Nephron progenitor cell (in vitro differentiated cells): ENCODE measurements at regions not wholly inside any gene's neighbourhood (a gene's known extent, or its start where the extent isn't known, plus 50 kb on each side); places are given as distances from the start of the nearest gene placed in this dataset.

ENCODE experiments used
- DNase-seq: peaks from one replicate; pipeline ENCODE4 v3.0.0; 2021
- H3K27ac Mint-ChIP-seq: 2 replicates; pipeline ENCODE4 v1.8.0; 2021; ENCODE audit warnings: mild to moderate bottlenecking, moderate library complexity, mixed read lengths
- H3K27me3 Mint-ChIP-seq: 2 replicates; pipeline ENCODE4 v1.8.0; 2021; ENCODE audit warnings: mild to moderate bottlenecking, low read depth, mixed read lengths; ENCODE audit not compliant: poor library complexity
- H3K36me3 Mint-ChIP-seq: 2 replicates; pipeline ENCODE4 v1.8.0; 2021; ENCODE audit warnings: low read depth, mixed read lengths
- H3K4me1 Mint-ChIP-seq: 2 replicates; pipeline ENCODE4 v1.8.0; 2021; ENCODE audit warnings: mixed read lengths
- H3K4me3 Mint-ChIP-seq: 2 replicates; pipeline ENCODE4 v1.8.0; 2021; ENCODE audit warnings: mild to moderate bottlenecking, moderate library complexity, mixed read lengths
- H3K9me3 Mint-ChIP-seq: 2 replicates; pipeline ENCODE4 v1.8.0; 2021; ENCODE audit warnings: mild to moderate bottlenecking, moderate library complexity, mixed read lengths
- CTCF ChIP-seq: fragments of 200-600 bp; sonication (generic); IDR thresholded peaks from 2 replicates; pipeline ENCODE4 v1.5.0; 2021; ENCODE audit warnings: antibody characterized with exemption

GRCh38 chr5:164302533-164303235 lies 797.3 kb downstream of the MAT2B start:
- no peak for TF ChIP-seq CTCF
- no peak for DNase-seq
- H3K4me3 Mint-ChIP-seq = no peak overlapping the region
- peaks cover 19% of the 10 kb centered on the region for H3K4me1 Mint-ChIP-seq
- H3K27me3 Mint-ChIP-seq = no peaks in the 10 kb centered on the region
- no peaks in the 10 kb centered on the region for H3K9me3 Mint-ChIP-seq
- H3K36me3 Mint-ChIP-seq = no peaks in the 10 kb centered on the region
- peak overlapping the region; percentile 11 for H3K27ac Mint-ChIP-seq

DNA sequence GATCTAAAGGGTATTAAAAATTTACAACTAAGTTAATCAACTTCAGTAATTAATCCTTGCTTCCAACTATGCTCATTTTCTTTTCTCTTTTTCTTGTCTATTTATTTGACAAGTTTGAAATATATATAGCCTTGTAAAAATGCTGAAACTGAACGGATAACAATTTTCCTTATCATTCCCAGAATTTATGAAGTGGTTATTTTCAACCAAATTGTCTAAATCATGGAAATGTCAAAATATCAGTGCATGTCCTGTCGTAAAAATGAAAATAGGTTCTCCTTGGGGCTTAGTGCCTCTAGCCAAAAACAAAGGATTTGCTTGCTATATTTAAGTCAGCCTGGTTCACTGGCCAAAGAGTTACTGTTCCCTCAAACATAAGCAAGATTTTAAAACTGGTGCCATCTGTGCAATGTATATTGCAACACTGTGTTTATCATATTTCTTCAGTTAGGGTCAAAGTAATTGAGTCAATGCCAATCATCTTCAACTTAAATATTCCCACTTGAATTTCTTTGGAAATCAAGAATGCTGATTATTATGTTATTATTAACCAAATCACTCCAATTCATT lies 798.3 kb downstream of the MAT2B start:
- no peak overlapping the region for H3K4me3 Mint-ChIP-seq
- H3K27me3 Mint-ChIP-seq = no peaks in the 10 kb centered on the region
- H3K4me1 Mint-ChIP-seq = peaks cover 16% of the 10 kb centered on the region
- H3K36me3 Mint-ChIP-seq = no peaks in the 10 kb centered on the region
- no peak overlapping the region for H3K27ac Mint-ChIP-seq
- H3K9me3 Mint-ChIP-seq = no peaks in the 10 kb centered on the region
- no peak for TF ChIP-seq CTCF
- DNase-seq = no peak

GRCh38 chr5:164306662-164307061 lies 801.2 kb downstream of the MAT2B start:
- no peaks in the 10 kb centered on the region for H3K27me3 Mint-ChIP-seq
- H3K27ac Mint-ChIP-seq = no peak overlapping the region
- H3K9me3 Mint-ChIP-seq = no peaks in the 10 kb centered on the region
- peaks cover 16% of the 10 kb centered on the region for H3K4me1 Mint-ChIP-seq
- no peak for TF ChIP-seq CTCF
- DNase-seq = no peak
- no peaks in the 10 kb centered on the region for H3K36me3 Mint-ChIP-seq
- no peak overlapping the region for H3K4me3 Mint-ChIP-seq

GRCh38 chr5:164312801-164313200 lies 807.4 kb downstream of the MAT2B start:
- Mint-ChIP-seq H3K4me3 (no peak overlapping the region), H3K27ac (no peak overlapping the region), H3K9me3 (no peaks in the 10 kb centered on the region), H3K36me3 (no peaks in the 10 kb centered on the region), H3K4me1 (no peaks in the 10 kb centered on the region), H3K27me3 (no peaks in the 10 kb centered on the region)
- no peak for DNase-seq
- TF ChIP-seq CTCF = no peak

DNA sequence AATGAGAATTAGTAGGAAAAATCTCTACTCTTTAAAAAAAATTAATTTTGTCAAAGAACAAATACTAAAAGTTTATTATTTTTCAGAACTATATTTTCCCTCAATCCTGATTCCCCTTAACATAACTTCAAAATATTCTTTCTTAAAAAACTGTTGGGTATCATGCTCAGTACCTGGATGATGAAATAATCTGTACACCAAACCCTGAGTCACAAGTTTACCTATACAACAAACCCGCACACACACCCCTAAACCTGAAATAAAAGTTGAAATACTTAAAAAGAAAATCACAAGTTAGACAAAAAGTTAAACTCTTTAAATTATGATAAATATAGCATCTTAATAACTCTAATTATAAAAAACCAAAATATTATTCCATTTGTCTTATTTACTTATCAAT lies 812.3 kb downstream of the MAT2B start:
- DNase-seq = no peak
- TF ChIP-seq CTCF = no peak
- Mint-ChIP-seq H3K27ac (no peak overlapping the region), H3K9me3 (no peaks in the 10 kb centered on the region), H3K4me3 (no peak overlapping the region), H3K27me3 (no peaks in the 10 kb centered on the region), H3K4me1 (no peaks in the 10 kb centered on the region), H3K36me3 (no peaks in the 10 kb centered on the region)

- TF ChIP-seq CTCF = no peak
- no peak for DNase-seq
- H3K9me3 Mint-ChIP-seq = no peaks in the 10 kb centered on the region
- H3K36me3 Mint-ChIP-seq = no peaks in the 10 kb centered on the region
- H3K27ac Mint-ChIP-seq = no peak overlapping the region
- no peaks in the 10 kb centered on the region for H3K4me1 Mint-ChIP-seq
- no peak overlapping the region for H3K4me3 Mint-ChIP-seq
- peaks cover 3% of the 10 kb centered on the region for H3K27me3 Mint-ChIP-seq
Observed at GRCh38 chr5:164319161-164319560, 813.7 kb downstream of the MAT2B start.
